GM21390 (cell line): ENCODE measurements at regions not wholly inside any gene's neighbourhood (a gene's known extent, or its start where the extent isn't known, plus 50 kb on each side); places are given as distances from the start of the nearest gene placed in this dataset.

Experiments used
- ATAC-seq: cut with Tn5 transposase; IDR thresholded peaks from one replicate; pipeline ENCODE4 v1.9.1; 2021; ENCODE audit not compliant: unreplicated experiment

DNA sequence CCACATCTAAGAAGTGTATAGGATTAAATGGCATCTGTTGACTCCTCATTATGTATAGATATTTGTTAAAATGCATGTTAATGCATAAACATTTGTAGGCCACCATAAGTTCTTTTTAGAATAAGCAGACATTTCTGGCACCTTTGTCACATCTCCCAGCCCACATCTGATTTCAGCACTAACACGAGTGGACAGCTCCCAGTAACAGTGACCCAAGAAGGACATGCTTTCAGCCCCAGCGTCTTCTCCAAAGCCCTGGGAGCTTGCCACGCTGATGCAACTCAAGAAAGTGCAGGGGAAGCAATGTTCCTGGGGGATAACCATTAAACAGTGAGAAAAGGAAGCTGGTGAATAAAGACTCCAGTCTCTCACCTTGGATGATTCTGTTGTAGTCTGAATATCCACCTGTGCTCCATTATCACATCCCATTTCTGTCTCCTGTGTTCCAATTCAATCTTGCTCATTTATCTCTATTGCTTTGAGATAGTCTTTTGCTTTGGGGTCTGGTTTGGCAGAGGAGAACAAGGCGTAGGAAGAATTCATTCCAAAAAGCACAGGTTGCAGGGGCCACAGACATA, 182.6 kb upstream of the THSD7B start:
- ATAC-seq = no peak

DNA sequence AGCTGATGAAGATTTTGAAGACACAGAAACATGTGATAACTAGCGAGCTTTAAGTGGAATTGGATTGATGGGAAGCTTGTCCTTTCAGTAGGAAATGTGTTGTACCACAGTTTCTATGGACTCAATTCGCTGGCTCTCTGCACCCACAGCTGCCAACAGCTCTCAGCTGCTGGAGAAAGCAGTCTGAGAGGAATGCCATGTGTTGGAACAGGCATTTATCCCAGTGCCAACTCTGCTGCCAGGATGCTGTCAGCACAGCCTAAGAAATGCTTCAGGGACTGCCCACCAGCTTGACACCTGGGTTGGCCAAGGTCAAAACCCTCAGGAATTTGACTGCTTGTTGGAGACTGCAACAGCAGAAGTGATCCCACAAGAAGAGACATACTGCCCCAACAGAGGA, 193.0 kb upstream of the THSD7B start:
- no peak for ATAC-seq

- no peak for ATAC-seq
These were observed 208.1 kb upstream of the THSD7B start for GRCh38 chr2:136557203-136557602.

- ATAC-seq = no peak
These were observed 215.2 kb upstream of the THSD7B start for GRCh38 chr2:136550181-136550580.

DNA sequence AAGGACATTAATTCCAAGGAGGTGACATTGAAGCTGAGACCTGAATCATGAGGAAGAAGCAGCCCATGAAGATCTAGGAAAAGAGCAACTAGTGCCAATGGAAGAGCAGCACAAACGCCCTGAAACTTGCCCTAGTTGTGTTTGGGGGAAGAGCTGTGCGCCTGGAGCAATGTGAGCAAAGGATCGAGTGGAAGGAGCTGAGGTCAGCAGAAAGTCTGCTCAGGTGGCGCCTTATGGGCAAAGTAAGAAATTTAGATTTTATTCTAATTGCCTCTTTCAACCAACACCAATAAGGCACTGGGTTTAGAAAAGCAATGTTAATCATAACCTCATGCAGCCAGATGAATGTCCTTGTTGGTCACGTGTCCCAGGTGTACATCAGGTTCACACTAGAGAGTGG, 226.0 kb upstream of the THSD7B start:
- no peak for ATAC-seq

DNA sequence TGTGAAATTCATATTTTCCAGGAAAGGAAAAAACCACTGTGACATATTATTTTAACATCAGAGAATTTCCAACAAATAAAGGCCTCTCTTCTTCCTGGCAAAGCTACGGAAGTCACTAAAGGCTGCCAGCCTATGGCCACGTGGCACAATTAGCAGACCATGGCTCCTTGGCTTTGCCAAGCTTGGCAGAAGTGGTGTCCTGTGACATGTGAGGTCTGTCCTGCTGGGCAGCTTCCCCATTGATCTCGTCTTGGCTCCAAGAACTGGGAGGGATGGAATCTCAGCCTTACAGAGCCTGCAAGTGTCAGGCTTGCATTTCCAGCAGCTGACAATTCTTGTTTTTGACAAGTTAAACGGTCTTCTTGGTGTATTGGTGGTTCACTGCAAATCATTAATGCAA, 226.9 kb upstream of the THSD7B start:
- ATAC-seq = no peak

- ATAC-seq = no peak
These were observed 230.5 kb upstream of the THSD7B start for GRCh38 chr2:136534811-136535210.

DNA sequence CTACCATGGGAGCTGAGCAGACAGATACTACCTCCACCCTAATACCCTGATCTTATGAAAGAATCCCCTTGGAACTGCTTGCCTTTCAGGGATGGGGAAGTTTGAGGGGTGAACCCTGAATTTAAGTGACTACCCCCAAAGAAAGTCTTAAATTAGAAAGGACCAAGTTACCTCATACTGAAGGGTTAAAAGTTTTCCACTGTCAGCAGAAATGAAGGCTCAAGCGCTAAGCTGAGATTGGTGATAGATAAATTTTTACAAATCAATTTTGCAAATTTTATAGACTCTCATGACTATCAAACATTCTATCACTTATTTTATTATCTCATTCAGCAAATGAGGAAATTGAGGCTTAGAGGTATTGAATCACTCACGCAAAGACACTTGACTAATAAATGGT, 233.2 kb upstream of the THSD7B start:
- ATAC-seq = no peak

- no peak for ATAC-seq
These were observed 233.6 kb upstream of the THSD7B start for GRCh38 chr2:136531731-136532130.

GRCh38 chr2:136530146-136530545, 235.2 kb upstream of the THSD7B start:
- no peak for ATAC-seq

DNA sequence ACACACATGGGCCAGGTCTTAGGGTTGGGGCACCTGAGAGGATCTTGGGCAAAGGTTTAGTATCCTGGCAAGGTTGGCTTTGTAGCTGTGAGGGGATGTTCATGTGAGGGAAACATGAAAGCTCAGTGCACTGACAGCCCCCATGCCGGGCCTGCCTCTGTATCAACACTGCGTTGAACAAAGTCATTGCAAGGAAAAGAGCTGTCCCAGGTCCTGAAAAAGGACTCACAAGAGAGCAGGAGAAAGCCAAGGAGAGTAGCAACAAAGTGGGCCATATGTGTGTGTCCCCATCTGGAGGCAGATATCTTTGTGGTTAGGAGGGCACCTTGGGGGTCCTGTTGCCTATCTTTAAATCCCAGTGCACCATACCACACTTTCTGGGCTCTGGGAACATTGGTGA, 237.8 kb upstream of the THSD7B start:
- ATAC-seq = no peak

DNA sequence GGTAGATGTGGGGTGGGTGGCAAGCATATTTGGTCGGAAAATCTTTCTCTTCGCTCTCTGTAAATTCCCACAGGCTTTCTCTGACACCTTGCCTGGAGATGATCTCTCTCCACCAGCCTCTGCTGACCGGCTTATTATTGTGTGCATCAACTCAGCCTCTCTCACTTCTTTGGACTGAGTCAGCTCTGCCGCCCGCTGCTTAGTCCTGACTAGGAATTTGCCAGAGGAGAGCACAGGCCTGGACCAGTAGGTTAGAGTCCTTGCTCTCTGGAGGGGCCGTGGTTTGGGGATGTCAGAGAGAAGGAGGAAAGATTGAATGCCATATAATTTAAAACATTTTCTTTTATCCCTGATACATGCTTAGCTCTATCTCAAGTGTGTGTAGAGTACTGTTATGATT, 242.6 kb upstream of the THSD7B start:
- no peak for ATAC-seq

- no peak for ATAC-seq
These were observed 247.6 kb upstream of the THSD7B start for GRCh38 chr2:136517716-136518115.

- no peak for ATAC-seq
These were observed 255.1 kb upstream of the THSD7B start for GRCh38 chr2:136510244-136510643.

DNA sequence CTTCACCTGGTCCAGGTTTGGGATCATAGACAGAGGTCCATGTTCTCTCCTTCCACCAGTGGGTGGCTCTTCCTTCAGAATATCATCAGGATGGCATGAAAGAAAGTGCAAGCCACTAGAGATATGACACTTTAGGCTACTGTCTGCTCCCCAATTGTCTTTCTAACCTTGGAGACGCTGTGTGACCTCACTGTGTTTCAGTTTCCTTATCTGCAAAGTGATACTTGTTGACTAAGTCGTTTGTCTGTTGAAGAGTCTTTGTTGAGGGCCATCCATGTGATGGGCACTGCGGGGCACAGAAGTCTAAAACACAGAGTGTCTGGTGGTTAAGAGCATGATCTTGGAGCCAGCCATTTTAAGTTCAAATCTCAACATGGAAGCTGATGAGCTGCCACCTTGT, 259.9 kb upstream of the THSD7B start:
- ATAC-seq = no peak

- ATAC-seq = no peak
These were observed 262.7 kb upstream of the THSD7B start for GRCh38 chr2:136502660-136503059.

DNA sequence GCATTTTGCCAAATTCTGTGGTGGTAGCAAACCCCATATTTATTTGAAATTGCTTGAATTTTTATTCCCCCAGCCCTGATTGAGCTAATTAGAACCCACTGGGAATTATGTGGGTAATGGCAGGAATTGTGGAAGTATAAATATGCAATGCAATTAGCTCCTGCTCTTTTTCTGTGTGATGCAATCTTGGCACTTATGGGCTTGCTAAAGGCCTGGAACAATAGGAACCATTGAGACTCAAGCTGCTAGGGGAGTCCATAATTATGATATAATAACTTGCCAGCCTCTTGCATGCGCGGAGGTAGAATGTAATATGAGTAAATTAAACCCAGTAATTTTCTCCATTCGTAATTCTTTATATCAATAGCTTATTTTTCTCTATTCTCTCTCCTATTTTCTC, 267.6 kb upstream of the THSD7B start:
- ATAC-seq = no peak

DNA sequence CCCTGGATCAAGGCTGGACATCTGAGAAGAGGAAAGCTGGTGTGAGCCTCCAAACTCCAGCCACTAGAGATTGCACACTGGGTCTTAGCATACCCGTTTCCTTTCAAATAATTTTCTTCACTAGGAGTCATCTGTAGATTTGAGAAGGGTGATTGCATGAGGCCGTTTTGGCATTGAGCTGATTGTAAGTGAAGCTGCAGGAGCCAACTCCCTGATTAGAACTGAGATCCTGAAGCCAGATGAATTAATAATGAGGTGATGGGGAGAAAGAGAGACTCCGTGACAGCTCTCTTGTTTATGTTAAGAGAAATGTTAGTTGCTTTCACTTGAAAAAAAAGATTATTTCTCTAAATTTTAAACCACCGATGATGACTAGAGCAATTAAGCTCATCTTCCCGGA, 268.4 kb upstream of the THSD7B start:
- ATAC-seq = no peak

DNA sequence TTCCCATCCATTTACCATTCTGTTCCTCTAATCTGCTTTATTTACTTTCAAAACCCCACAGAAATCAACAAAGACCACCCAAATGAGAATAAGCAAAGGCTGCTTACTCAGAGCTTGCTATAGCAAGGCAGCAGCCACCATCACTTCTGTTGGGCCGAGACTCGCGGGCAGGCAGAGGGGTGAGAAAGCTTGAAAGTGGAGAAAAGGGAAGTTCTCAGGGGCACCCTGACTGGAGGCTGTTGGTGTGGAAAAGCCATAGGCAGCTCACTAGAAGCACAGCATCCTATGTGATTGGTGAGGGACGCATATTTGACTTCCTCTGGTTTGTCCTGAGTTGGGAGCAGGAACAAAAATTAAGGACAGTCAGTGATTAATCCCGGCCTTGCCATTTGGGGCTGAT, 269.7 kb upstream of the THSD7B start:
- no peak for ATAC-seq

DNA sequence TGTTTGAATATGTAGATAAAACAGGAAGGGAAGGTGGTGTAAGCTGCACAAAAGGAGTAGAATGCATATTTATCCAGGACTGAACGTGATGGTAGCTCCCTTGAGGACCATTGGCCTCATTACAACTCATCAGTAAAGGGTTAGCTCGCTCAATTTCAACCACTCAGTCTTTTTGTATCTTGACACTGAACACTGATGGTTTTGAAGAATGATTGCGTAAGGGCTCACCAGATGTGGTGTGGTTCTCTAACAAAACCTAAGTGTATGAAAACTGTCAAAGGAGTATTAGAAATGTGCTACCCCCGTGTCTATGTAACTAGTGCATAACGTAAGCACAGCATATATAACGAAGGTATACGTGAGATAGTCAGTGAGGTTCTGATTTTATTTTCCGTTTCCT, 272.4 kb upstream of the THSD7B start:
- no peak for ATAC-seq

GRCh38 chr2:136490100-136490499, 275.2 kb upstream of the THSD7B start:
- no peak for ATAC-seq

GRCh38 chr2:136487421-136487820, 277.9 kb upstream of the THSD7B start:
- ATAC-seq = no peak

DNA sequence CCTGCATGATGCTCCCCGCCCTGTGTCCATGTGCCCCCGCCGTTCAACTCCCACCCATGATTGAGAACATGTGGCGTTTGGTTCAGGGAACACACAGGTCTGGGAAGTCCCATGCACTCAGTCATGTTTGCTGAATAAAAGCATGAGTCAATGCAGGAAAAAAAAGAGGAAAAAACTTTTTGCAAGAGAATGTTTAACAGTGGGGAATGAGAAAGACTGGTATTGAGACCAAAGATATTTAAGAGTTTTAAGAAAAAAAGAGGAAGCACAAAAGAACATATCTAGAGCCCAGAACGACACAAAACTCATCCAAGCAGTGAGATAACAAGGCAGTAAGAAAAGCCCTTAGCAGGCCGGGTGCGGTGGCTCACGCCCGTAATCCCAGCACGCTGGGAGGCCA, 279.2 kb upstream of the THSD7B start:
- ATAC-seq = peak; percentile 54

GRCh38 chr2:136482966-136483365, 282.4 kb upstream of the THSD7B start:
- no peak for ATAC-seq
